ENCODE measurements at regions not wholly inside any gene's neighbourhood (a gene's known extent, or its start where the extent isn't known, plus 50 kb on each side); places are given as distances from the start of the nearest gene placed in this dataset.
A peak's percentile ranks its signal among the peaks of the same experiment; 100 is the strongest.

DNA sequence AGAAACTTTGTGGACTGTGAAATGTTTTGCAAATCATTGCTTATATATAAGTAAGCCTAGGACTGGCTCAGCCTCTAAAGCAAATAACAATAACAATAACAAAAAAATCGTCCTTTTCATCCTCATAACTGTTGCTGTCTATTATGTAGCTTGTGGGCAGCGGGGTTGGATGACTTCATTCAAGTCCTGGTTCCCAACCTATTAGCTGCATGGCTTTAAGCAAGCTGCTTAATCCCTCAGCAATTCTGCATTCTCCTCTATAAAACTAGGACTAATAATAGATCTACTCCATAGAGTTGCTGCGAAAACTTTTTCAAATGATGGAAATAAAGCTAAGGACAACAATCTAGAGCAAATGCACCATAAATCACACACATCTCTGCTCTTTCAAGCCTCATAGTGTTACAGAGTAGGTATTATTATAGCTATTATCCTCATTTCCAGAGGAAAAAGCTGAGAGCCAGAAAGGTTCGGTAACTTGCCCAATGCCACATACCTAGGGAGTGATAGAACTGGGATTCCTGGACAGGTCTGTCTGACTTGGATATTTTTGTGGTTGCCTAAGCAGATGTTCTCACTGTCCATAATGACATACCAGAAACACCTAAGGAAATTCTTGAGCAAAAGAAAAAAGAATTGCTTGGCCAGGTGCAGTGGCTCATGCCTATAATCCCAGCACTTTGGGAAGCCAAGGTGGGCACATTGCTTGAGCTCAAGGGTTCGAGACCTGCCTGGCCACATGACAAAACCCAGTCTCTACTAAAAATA is 98.8 kb upstream of the ADRA1B start:
- no peak overlapping the region for H3K4me3 ChIP-seq (ENCODE audit: low read depth, low read length)
- no peak for DNase-seq (ENCODE audit: low read depth, low spot score)
- TF ChIP-seq, protein P1, sequence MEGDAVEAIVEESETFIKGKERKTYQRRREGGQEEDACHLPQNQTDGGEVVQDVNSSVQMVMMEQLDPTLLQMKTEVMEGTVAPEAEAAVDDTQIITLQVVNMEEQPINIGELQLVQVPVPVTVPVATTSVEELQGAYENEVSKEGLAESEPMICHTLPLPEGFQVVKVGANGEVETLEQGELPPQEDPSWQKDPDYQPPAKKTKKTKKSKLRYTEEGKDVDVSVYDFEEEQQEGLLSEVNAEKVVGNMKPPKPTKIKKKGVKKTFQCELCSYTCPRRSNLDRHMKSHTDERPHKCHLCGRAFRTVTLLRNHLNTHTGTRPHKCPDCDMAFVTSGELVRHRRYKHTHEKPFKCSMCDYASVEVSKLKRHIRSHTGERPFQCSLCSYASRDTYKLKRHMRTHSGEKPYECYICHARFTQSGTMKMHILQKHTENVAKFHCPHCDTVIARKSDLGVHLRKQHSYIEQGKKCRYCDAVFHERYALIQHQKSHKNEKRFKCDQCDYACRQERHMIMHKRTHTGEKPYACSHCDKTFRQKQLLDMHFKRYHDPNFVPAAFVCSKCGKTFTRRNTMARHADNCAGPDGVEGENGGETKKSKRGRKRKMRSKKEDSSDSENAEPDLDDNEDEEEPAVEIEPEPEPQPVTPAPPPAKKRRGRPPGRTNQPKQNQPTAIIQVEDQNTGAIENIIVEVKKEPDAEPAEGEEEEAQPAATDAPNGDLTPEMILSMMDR (IDR thresholded peaks at IDR 0.05; ENCODE audit: low read depth, low read length), result no peak
- in situ Hi-C loops (cut with HindIII; ENCODE audit: low sequenced_read_pairs), result no loop called here

DNA sequence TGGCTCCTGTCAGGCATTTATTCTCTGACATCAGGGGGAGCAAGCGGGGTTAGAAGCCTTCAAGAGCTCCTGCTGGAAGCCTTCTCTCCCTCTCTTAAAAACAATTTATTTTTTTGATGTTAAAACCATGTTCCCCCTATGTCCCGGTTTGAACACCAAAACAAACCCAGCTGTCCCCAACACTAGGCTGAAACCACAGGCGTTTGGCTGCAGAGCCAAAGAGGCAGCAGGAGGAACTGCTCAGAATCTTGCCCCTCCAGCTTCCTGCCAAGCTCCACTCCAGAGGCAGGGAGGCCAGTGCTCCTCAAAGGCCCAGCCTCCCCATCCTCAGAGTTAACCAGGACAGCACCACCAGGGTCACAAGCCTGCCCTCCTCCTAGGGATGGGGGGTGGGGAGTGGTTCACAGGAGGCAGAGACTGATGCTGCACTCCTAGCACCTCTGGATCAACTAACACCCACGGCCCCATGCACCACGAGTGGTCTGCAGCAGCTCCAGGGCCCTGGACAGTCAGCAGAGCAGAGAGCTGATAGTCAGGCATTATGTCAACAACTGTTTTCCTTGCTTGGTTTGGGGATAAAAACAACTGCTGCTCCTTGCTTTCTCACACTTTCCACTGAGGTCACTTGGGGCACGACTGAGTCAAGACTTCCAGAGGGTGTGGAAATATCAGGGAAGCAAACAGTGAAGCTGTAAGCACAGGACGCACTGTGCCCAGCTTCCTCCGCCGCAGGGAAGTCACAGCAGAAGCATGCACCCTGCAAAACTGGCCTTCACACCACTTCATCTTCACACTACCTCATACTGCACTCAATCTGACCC is 96.5 kb upstream of the ADRA1B start:
- DNase-seq (ENCODE audit: low read depth, low spot score), result peak; percentile 48
- TF ChIP-seq, protein P1 (IDR thresholded peaks at IDR 0.05; ENCODE audit: low read depth, low read length), result no peak
- in situ Hi-C loops (cut with HindIII; ENCODE audit: low sequenced_read_pairs), result no loop called here

DNA sequence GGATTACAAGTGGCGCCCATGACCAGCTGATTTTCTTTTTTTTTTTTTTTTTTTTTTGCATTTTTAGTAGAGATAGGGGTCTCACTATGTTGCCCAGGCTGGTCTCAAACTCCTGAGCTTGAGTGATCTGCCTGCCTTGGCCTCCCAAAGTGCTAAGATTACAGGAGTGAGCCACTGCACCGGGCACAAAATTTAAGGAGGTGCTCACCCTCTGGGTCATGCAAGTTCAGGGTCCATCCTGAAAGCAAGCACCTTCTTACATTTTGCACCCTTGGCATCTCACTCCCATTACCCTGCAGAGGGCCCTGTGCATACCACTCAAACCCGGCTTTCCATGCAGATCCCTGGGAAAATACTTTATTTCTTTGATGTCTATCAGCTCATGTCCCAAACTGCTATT is 95.6 kb upstream of the ADRA1B start:
- in situ Hi-C loops (cut with HindIII; ENCODE audit: low sequenced_read_pairs), result no loop called here
- TF ChIP-seq, protein P1 (IDR thresholded peaks at IDR 0.05; ENCODE audit: low read depth, low read length), result no peak
- no peak overlapping the region for H3K4me3 ChIP-seq (ENCODE audit: low read depth, low read length)
- no peak for DNase-seq (ENCODE audit: low read depth, low spot score)

More for the DNA sequence above, 96.5 kb upstream of the ADRA1B start:
- no peak overlapping the region for H3K4me3 ChIP-seq (ENCODE audit: low read depth, low read length)

DNA sequence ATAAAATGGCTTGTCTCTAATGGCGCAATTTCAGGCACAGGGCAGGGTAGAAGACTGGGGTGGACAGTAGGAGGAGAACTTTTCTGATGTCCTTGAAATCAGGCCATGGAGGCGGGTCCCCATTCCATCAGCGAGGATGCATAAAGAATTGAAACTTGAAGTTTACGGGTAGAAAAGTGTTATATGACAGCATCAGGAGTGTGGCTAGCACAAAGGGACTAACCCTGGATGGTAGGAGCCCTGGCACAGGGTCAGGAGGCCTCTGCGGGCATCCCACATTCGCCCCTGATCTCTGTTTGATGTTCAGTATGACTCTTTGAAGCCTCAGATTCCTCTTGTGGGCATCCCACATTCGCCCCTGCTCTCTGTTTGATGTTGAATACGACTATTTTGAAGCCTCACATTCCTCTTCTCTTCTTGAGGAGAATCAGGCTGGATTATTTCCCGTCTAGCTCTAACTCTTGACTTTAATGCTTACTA is 94.8 kb upstream of the ADRA1B start:
- TF ChIP-seq, protein P1 (IDR thresholded peaks at IDR 0.05; ENCODE audit: low read depth, low read length), result no peak
- in situ Hi-C loops (cut with HindIII; ENCODE audit: low sequenced_read_pairs), result no loop called here
- no peak overlapping the region for H3K4me3 ChIP-seq (ENCODE audit: low read depth, low read length)
- no peak for DNase-seq (ENCODE audit: low read depth, low spot score)

DNA sequence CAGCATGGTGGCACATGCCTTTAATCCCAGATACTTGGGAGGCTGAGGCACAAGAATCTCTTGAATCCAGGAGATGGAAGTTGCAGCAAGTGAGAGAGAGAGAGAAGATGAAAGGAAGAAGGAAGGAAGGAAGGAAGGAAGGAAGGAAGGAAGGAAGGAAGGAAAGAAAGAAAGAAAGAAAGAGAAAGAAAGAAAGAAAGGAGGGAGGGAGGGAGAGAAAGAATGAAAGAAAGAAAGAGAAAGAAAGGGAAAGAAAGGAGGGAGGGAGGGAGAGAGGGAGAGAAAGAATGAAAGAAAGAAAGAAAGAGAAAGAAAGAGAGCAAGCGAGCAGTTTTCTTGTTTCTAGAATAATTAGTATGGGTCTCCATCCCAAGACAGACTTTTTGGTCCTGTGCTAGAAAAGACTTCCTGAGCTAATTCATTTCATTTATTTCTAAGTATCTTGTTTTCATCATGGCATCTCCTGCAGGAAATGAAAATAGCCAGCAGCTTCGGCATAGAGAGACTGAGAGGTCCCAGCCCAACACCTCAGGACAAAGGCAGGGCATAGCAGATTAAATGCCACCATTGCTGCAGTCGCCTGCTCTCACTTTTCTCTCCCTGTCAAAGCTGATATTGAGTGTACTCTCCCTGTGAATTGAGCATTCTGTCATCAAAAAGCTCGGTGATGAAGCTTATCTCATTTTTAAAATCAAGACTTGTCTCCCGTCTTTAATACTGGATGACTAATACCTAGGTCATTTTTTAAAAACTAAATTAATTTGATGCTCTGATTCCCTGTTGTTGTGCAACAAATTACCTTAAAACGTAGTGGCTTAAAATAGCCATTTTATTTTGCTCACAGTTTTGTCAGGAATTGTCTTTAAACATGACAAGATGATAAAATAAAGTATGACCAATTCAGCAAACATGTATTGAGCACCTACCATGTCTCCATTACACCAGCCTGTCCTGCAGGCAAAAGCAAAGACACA is 91.8 kb upstream of the ADRA1B start:
- no peak overlapping the region for H3K4me3 ChIP-seq (ENCODE audit: low read depth, low read length)
- in situ Hi-C loops (cut with HindIII; ENCODE audit: low sequenced_read_pairs), result no loop called here
- TF ChIP-seq, protein P1 (IDR thresholded peaks at IDR 0.05; ENCODE audit: low read depth, low read length), result no peak
- no peak for DNase-seq (ENCODE audit: low read depth, low spot score)

DNA sequence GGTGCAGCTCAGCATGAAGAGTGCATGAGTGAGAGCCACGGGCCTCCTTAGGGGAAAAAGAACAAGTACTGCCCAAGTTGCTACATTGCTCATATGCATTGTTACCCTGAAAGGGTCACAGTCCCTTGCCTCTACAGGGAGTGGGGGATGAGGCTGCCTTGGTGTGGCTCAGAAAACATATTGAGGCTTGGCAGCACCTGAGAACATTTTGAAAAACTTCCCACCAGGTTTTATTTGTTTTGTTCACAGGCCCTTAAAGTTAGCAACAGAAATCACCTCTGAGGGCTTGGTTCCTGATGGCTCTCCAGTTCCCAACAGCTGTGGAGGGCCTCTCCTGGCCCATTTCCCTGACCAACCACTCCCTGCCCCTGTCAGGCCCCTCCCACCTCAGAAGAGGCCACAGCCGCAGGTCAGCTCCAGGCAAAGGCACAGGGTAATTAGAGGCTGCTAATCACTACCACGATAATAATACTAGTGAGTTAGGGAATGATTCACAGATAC is 90.7 kb upstream of the ADRA1B start:
- TF ChIP-seq, protein P1 (IDR thresholded peaks at IDR 0.05; ENCODE audit: low read depth, low read length), result no peak
- in situ Hi-C loops (cut with HindIII; ENCODE audit: low sequenced_read_pairs), result no loop called here
- H3K4me3 ChIP-seq (ENCODE audit: low read depth, low read length), result no peak overlapping the region
- DNase-seq (ENCODE audit: low read depth, low spot score), result peak; percentile 51
